HG02610 (cell line): ENCODE measurements at regions not wholly inside any gene's neighbourhood (a gene's known extent, or its start where the extent isn't known, plus 50 kb on each side); places are given as distances from the start of the nearest gene placed in this dataset.

ENCODE experiments used
- ATAC-seq: cut with Tn5 transposase; IDR thresholded peaks from one replicate; pipeline ENCODE4 v1.9.1; 2021; ENCODE audit warnings: mild to moderate bottlenecking, moderate library complexity; ENCODE audit not compliant: unreplicated experiment

GRCh38 chr2:60003076-60003475 lies 550.4 kb downstream of the BCL11A start:
- no peak for ATAC-seq

GRCh38 chr2:60002183-60002867 lies 551.1 kb downstream of the BCL11A start:
- ATAC-seq: no peak

- ATAC-seq: no peak
Measured at GRCh38 chr2:60000686-60001085, 552.8 kb downstream of the BCL11A start.

DNA sequence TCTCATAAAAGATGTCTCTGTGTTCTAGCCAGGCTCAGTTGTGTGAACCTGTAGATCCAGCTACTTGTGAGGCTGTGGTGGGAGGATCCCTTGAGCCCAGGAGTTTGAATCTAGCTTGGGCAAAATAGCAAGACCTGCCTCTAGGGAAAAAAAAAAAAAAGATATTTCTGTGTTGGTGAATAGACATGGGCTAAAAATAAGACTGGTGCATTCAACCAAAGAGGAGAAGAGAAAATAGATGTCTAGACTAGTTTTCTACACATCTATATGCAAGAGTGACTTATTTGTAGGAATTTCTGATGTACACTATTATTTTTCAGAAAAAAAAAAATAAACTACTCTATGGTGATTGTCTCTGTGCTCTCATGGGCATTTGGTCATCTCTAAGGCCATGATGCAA lies 555.1 kb downstream of the BCL11A start:
- ATAC-seq: no peak

- no peak for ATAC-seq
Measured at GRCh38 chr2:59997371-59997770, 556.1 kb downstream of the BCL11A start.

GRCh38 chr2:59996855-59997254 lies 556.6 kb downstream of the BCL11A start:
- ATAC-seq: no peak

DNA sequence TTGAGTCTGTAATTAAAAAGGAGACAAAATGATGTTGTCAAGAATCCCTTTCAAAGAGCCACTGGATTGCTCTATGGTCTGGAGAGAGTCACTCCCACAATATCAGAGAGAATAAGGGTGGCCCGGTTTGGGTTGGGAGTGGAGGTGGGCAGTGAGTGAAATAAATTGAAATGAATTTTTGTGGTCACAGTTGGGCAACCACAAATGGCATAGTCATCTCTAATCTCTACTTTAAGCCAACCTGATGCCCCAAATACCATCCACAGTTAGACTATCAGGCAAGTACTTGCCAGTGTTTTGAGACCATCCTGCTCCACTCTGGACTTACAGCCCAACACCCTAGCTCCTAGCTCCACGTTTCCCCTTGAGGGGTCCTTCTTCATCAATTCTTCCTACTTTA lies 559.7 kb downstream of the BCL11A start:
- no peak for ATAC-seq

DNA sequence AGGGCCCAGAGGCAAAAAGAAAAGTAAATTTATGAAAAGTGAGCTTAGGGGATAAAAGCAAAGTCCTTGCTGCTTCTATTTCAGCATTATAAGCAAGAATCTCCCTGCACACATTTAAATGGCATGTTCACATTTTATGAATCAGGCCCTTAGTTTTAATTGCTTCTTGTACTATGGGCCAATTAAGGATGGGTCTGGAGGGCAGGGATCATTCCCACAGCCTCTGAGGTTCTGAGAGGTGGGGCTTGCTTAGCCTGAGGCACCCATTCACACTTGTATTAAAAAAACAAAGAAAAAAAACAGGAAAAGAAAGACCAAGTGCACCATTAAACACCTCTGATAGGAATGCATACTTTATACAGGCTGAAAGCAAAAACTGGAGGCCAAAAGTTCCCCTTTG lies 565.1 kb downstream of the BCL11A start:
- ATAC-seq: no peak

DNA sequence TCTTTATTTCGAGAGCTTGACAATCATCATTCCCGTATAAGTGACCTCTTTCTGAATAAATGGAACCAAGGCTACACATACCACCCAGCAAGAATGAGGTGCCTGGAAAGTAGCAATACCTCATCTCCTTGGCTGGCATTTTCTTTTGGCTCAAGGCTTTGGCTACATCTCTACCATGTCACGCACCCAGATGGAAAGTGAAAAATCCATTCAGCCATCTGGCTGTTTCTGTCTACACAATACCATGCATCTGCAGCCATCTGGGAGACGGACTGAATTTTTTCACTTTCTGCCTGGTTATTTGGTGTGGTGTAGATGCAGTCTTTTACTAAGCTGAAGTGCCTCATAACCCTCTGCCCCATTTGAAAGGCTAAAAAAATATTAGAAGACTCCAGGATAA lies 566.9 kb downstream of the BCL11A start:
- no peak for ATAC-seq

- no peak for ATAC-seq
Measured at GRCh38 chr2:59985923-59986322, 567.5 kb downstream of the BCL11A start.

DNA sequence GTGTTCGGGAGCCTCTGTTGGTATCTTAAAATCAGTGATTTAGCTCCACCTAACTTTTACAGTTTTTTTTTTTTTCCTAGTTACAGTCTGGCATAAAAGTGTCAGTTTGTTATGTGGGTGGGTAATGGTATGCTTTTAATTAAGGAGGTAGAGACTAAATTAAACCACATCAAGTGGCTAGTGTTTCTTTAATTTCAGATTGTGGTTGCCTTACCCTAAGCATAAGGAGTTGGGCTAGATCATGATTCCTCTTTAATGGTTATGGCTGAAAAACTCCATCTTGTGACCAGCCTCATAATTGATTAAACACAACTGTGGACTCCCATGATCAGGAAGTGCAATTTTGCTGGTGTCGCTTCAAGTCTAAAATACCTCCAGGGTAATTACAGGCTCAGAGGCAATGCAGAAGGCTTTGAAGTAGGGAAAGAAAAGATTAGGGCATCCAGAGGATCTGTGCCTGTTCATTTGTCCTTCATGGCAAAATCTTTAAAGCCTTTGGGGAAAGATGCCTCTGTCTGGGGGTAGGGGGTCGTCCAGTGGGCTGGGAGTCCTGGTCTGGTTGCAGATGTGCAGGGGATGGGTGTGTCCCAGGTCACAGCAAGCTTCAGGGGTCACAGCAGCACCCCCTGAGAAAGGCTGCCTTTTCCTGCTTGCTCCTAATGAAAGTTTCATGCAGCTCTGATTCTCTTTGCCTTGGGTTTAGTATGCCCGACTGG lies 579.2 kb downstream of the BCL11A start:
- ATAC-seq: no peak

DNA sequence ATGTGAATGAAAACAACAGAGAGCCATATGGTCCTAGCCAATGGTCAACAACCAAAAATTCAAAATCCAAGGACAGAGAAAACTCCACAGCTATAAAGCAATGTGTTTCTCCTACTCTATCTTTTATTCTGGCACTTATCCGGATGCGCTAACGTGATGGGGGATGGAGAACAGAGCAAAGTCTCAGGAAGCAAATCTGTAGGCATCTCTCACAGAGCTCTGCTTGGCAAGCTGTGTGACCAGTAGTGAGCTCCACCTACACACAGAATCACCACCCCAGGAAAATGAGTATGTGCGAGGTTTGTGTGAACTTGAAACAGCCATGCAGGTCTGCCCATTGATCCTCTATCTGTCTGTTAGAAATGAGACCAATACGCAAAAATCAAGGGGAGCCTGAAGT lies 584.3 kb downstream of the BCL11A start:
- ATAC-seq: no peak

- no peak for ATAC-seq
Measured at GRCh38 chr2:59968441-59968840, 585.0 kb downstream of the BCL11A start.

DNA sequence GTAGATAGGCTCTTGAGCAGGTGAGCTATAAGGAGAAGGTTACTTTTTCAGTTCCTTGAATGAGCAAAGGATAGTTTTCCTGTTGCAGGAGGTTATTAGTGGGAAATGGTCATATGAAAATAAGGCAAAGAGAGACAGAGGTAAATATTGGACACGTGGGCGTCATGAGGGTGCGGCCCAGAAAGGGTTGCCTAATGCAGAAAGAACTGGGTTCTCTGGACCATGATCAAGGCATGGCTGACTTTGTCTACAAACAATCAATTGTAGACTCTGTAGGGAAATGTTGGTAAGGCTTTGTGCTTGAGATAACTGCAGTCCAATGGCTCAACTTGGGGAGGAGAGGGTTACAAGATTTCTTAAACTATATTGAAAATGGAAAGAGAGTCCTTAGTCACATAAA lies 585.8 kb downstream of the BCL11A start:
- no peak for ATAC-seq

DNA sequence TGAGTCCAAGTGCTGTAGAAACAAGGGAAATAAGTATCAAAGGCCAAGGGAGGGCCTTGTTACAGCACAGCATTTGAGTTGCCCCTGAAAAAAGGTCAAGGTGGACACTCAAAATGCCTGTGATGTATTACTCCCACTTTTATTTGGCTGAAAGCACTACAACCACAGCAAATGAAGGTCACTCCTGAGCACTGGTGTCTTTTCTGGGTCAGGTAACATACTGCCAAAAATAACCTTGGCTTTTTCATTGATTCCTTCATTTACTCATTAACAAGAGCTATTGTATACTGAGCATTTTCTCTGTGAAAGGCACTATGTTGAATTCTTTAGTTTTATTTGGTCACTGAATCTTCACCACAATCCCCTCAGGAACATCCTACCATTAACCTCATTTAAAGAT lies 590.3 kb downstream of the BCL11A start:
- ATAC-seq: no peak

- no peak for ATAC-seq
Measured at GRCh38 chr2:59961746-59962145, 591.7 kb downstream of the BCL11A start.

GRCh38 chr2:59959944-59960343 lies 593.5 kb downstream of the BCL11A start:
- no peak for ATAC-seq

GRCh38 chr2:59957504-59957903 lies 596.0 kb downstream of the BCL11A start:
- ATAC-seq: no peak

- ATAC-seq: no peak
Measured at GRCh38 chr2:59956981-59957380, 596.5 kb downstream of the BCL11A start.

DNA sequence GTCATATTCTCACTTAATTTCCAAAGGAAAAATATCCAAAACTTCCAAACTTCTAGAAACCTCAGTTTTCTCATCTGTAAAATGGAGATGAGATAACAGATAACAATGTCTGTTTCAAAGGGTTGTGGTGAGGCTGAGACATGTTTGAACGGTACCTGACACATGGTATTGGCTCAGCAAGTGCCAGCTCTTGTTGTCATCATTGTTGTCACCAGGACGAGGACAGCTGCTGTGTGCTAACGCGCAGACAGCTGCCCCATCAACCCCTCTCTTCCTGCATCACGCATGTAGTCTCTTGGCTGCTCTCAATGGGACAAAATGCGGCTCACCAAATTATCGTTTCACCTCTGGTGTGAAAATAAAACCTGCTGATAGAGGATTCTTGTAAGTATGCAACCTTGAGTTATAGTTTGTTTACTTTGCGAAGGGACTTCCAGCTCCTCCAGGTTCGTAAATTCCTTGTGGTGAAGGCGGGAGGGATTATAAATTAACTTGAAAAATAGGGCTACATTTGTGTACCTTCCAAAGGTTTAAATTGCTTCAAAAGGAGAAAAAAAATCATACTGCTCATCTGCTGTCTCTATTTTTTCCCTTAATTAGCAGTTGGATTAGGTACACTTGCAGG lies 605.4 kb downstream of the BCL11A start:
- ATAC-seq: no peak

DNA sequence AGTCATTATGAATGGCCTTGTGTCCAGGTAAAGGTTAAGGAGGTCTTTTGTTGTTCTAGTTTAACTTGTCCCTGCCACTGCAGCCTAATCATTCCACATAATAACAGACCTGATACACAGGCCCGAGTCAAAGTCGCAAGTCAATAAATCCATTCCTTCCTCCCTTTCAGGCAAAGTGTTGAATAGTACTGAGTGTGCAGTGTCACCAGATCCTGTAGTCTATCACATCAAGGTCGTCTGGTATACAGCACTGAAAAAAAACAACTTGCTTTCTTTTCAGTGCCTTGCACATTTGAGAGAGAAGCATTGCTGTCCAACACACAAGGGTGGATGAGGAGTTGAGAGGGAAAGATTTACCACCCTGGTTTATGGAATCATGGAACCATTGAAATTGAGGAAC lies 606.2 kb downstream of the BCL11A start:
- ATAC-seq: no peak

DNA sequence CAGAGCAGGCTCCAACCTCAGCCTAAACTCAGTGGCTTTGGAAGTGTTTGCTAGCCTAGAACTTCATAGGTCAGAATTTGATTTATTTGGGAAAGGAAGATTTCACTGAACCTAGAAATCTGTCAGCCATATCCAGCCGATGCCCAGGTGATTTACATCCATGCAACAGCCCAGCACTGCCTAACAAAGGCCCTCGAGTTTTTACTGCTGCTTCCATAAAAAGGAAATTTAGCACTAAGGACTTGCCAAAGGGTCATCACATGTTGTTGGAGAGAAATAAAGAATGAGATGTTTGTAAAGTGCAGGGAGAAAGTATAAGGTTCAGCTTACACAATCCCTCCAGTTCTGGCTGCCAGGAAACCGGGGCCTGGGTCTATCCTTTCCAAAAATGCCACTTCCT lies 614.2 kb downstream of the BCL11A start:
- no peak for ATAC-seq
